Upper lobe of right lung (tissue), 1 donor: ENCODE measurements at regions not wholly inside any gene's neighbourhood (a gene's known extent, or its start where the extent isn't known, plus 50 kb on each side); places are given as distances from the start of the nearest gene placed in this dataset.

ENCODE experiments used
- ATAC-seq: fragments of 200-7000 bp; cut with Tn5 transposase; one replicate; pipeline ENCODE4 v1.9.1; 2020; ENCODE audit warnings: mild to moderate bottlenecking, moderate library complexity
- DNase-seq: peaks from one replicate; pipeline ENCODE4 v3.0.0-alpha.2; 2020
- H3K27ac ChIP-seq: fragments of 200-600 bp; one replicate; pipeline ENCODE4 v1.8.0; 2022
- H3K27me3 ChIP-seq: fragments of 200-600 bp; one replicate; pipeline ENCODE4 v1.8.0; 2022; ENCODE audit warnings: mild to moderate bottlenecking
- H3K36me3 ChIP-seq: fragments of 200-600 bp; one replicate; pipeline ENCODE4 v1.8.0; 2022
- H3K4me1 ChIP-seq: fragments of 200-600 bp; one replicate; pipeline ENCODE4 v1.8.0; 2022
- H3K4me3 ChIP-seq: fragments of 200-600 bp; one replicate; pipeline ENCODE4 v1.8.0; 2022; ENCODE audit warnings: mild to moderate bottlenecking
- H3K9me3 ChIP-seq: fragments of 200-600 bp; one replicate; pipeline ENCODE4 v1.8.0; 2022
- intact Hi-C: fragments of 100-400 bp; cut with DNase I; formaldehyde crosslinking; loops from one replicate; pipeline ENCODE4 v1.11.0; 2022
- TF ChIP-seq, protein P1 (sequence below): fragments of 200-600 bp; IDR thresholded peaks from one replicate; pipeline ENCODE4 v1.8.0; 2022; ENCODE audit warnings: antibody characterized with exemption
- donor health status: DM: no; HTN: yes; CAD: no; lungs with severe emphysema.

DNA sequence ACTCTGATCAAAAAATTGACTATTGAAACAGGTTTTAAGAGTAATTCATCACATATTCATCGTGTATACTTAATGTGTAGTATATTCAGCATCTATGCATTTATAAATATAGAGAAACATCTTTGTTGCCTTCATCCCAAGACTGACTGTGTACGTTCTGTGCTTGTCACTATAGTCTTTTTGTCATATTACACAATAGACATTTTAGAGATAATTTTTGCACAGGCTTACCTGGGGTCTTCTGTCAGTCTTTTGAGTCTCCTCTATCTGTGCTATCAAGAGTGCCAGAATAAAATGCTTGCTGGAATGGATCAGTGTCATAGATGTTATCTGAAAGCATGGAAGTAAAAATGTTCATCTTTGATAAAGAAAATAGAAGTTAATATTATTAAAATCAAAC, 1047.7 kb upstream of the NRXN1 start:
- intact Hi-C loops: no loop called here
- ATAC-seq (no peak), DNase-seq (no peak)
- Histone ChIP-seq H3K4me3 (no peak overlapping the region), H3K9me3 (no peaks in the 10 kb centered on the region), H3K4me1 (no peaks in the 10 kb centered on the region), H3K27ac (no peak overlapping the region), H3K36me3 (no peaks in the 10 kb centered on the region), H3K27me3 (no peaks in the 10 kb centered on the region)
- TF ChIP-seq, protein P1, sequence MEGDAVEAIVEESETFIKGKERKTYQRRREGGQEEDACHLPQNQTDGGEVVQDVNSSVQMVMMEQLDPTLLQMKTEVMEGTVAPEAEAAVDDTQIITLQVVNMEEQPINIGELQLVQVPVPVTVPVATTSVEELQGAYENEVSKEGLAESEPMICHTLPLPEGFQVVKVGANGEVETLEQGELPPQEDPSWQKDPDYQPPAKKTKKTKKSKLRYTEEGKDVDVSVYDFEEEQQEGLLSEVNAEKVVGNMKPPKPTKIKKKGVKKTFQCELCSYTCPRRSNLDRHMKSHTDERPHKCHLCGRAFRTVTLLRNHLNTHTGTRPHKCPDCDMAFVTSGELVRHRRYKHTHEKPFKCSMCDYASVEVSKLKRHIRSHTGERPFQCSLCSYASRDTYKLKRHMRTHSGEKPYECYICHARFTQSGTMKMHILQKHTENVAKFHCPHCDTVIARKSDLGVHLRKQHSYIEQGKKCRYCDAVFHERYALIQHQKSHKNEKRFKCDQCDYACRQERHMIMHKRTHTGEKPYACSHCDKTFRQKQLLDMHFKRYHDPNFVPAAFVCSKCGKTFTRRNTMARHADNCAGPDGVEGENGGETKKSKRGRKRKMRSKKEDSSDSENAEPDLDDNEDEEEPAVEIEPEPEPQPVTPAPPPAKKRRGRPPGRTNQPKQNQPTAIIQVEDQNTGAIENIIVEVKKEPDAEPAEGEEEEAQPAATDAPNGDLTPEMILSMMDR: no peak

DNA sequence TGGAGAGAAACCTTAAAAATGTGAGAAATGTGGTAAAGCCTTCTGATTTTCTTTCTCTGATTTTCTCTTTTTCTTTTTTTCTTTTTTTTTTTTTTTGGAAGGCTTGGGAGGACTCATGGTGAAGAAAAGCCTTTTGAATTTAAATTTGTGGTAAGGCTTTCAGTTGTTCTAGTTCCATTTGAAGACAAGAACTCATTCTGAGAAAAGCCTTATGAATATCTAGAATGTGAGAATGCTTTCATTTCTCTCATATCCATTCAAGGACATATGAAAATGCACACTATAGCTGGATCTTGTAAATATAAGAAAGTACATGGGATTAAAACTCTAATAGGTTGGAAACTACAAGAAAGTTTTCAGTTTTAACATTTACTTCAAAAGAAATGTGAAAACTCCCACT, 1045.2 kb upstream of the NRXN1 start:
- Histone ChIP-seq H3K4me1 (no peaks in the 10 kb centered on the region), H3K36me3 (no peaks in the 10 kb centered on the region), H3K27ac (no peak overlapping the region), H3K9me3 (no peaks in the 10 kb centered on the region), H3K4me3 (no peak overlapping the region), H3K27me3 (no peaks in the 10 kb centered on the region)
- ATAC-seq: no peak
- TF ChIP-seq, protein P1: no peak
- intact Hi-C loops: no loop called here
- DNase-seq: no peak

DNA sequence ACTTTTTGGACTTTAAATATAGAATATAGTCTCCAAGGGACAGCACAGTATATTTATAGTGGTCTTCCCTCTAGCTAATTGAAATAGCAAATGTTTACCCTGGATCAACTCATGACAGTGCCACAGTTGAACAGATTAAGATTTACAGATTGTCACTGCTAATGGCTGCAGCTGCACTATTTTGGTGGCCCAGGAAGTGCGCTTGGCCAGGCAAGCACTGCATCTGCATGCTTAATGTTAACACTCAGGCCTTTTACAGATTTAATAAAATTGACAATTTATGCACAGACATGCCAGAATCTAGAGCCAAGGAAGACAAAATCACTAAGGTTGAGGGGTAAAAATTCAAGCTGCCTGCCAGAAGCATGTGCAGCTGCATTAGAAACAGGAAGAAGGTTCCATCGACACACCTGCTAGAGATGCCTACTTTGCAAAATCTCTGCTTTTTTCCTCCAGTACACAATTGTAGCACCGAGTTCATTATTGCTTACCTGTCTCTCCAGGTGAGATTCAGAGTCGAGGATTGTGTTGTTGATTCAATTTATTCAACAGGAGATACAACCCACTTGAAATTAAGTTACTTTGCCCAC, 1042.3 kb upstream of the NRXN1 start:
- ATAC-seq (no peak), DNase-seq (no peak)
- TF ChIP-seq, protein P1: no peak
- H3K36me3 ChIP-seq: no peaks in the 10 kb centered on the region
- H3K4me1 ChIP-seq: no peaks in the 10 kb centered on the region
- no peak overlapping the region for H3K4me3 ChIP-seq
- H3K9me3 ChIP-seq: no peaks in the 10 kb centered on the region
- no peaks in the 10 kb centered on the region for H3K27me3 ChIP-seq
- intact Hi-C loops: no loop called here
- no peak overlapping the region for H3K27ac ChIP-seq

DNA sequence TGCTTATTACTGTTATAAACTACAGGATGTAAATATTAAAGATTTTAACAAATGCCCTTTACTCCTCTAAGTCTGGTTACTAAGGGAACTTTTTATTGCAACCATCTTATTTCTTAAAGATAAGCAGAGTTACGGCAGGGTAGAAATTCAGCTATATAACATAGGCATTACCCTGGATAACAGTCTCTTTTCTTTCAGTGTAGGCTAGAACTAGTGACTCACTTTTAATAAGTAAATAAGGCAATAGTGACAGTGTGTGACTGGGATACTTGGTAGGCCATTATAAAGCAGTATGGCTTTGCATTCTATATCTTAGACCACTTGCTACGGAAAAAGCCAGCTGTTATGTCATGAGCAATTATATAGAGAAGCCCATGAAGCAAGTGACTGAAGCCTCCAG, 1041.0 kb upstream of the NRXN1 start:
- Histone ChIP-seq H3K27ac (no peak overlapping the region), H3K4me1 (no peaks in the 10 kb centered on the region), H3K4me3 (no peak overlapping the region), H3K9me3 (no peaks in the 10 kb centered on the region), H3K27me3 (no peaks in the 10 kb centered on the region), H3K36me3 (no peaks in the 10 kb centered on the region)
- DNase-seq (no peak), ATAC-seq (no peak)
- TF ChIP-seq, protein P1: no peak
- intact Hi-C loops: no loop called here

DNA sequence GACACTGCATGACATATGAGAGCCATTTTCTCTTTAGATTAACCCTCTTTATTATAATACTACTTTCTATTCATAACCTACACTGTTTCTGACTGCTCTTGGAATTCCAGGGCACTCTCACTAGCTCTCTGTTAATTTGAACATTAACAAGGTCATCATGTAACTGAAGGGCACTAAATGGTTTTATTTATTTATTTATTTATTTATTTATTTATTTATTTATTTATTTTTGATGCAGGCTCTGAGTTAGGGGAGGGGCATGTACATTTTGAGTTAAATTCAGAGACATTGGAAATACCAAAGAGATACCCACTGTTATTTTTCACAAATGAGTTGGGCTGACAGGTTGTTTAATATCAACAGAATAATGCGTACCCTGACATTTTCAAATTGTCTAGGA, 1038.7 kb upstream of the NRXN1 start:
- H3K4me3 ChIP-seq: no peak overlapping the region
- no peaks in the 10 kb centered on the region for H3K9me3 ChIP-seq
- no peaks in the 10 kb centered on the region for H3K27me3 ChIP-seq
- no peaks in the 10 kb centered on the region for H3K4me1 ChIP-seq
- ATAC-seq: no peak
- H3K27ac ChIP-seq: no peak overlapping the region
- no peaks in the 10 kb centered on the region for H3K36me3 ChIP-seq
- DNase-seq: no peak
- TF ChIP-seq, protein P1: no peak
- intact Hi-C loops: no loop called here

DNA sequence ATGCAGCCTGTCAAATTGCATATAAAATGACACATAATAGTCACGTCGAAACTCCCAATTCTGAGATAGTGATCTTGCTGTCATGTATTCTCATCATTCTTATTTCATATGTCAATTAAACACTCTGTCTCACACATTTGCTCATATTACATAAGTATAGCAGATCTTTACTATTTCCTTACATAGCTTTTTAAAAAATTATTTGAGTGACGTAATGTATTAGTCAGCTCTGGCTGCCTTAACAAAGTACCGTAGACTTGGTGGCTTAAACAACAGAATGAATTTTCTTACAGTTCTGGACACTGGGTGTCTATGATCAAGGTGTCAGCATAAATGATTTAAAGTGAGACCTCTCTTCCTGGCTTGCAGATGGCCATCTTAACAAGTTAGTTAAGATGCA, 1032.3 kb upstream of the NRXN1 start:
- no peaks in the 10 kb centered on the region for H3K27me3 ChIP-seq
- no peaks in the 10 kb centered on the region for H3K9me3 ChIP-seq
- H3K4me1 ChIP-seq: no peaks in the 10 kb centered on the region
- ATAC-seq (no peak), DNase-seq (no peak)
- TF ChIP-seq, protein P1: no peak
- intact Hi-C loops: no loop called here
- H3K36me3 ChIP-seq: no peaks in the 10 kb centered on the region
- H3K4me3 ChIP-seq: no peak overlapping the region
- H3K27ac ChIP-seq: no peak overlapping the region
